ENCODE measurements at regions not wholly inside any gene's neighbourhood (a gene's known extent, or its start where the extent isn't known, plus 50 kb on each side); places are given as distances from the start of the nearest gene placed in this dataset.

- Histone ChIP-seq H3K9me3 (no peaks in the 10 kb centered on the region), H3K27ac (no peak overlapping the region), H3K4me1 (ENCODE audit: control insufficient read depth in 1 of 2, insufficient read depth in 1 of 2, low read depth in 1 of 2, low read length in 1 of 2) (no peaks in the 10 kb centered on the region), H3K4me3 (ENCODE audit: low read depth in 1 of 2, low read length in 1 of 2) (no peak overlapping the region), H3K27me3 (no peaks in the 10 kb centered on the region), H3K36me3 (no peaks in the 10 kb centered on the region)
- no peak for TF ChIP-seq CTCF (IDR thresholded peaks at IDR 0.05)
Measured at GRCh38 chr1:87185077-87185476, 143.6 kb upstream of the LMO4 start.

- H3K4me1 ChIP-seq (ENCODE audit: control insufficient read depth in 1 of 2, insufficient read depth in 1 of 2, low read depth in 1 of 2, low read length in 1 of 2) = no peaks in the 10 kb centered on the region
- H3K27me3 ChIP-seq = no peaks in the 10 kb centered on the region
- no peaks in the 10 kb centered on the region for H3K36me3 ChIP-seq
- no peak overlapping the region for H3K4me3 ChIP-seq (ENCODE audit: low read depth in 1 of 2, low read length in 1 of 2)
- H3K27ac ChIP-seq = no peak overlapping the region
- no peaks in the 10 kb centered on the region for H3K9me3 ChIP-seq
- no peak for TF ChIP-seq CTCF (IDR thresholded peaks at IDR 0.05)
Measured at GRCh38 chr1:87186346-87186745, 142.3 kb upstream of the LMO4 start.

- H3K4me3 ChIP-seq (ENCODE audit: low read depth in 1 of 2, low read length in 1 of 2) = no peak overlapping the region
- no peaks in the 10 kb centered on the region for H3K4me1 ChIP-seq (ENCODE audit: control insufficient read depth in 1 of 2, insufficient read depth in 1 of 2, low read depth in 1 of 2, low read length in 1 of 2)
- H3K9me3 ChIP-seq = no peaks in the 10 kb centered on the region
- H3K27me3 ChIP-seq = no peaks in the 10 kb centered on the region
- no peaks in the 10 kb centered on the region for H3K36me3 ChIP-seq
- TF ChIP-seq CTCF (IDR thresholded peaks at IDR 0.05) = no peak
- no peak overlapping the region for H3K27ac ChIP-seq
Measured at GRCh38 chr1:87188640-87189039, 140.0 kb upstream of the LMO4 start.

- H3K27me3 ChIP-seq = no peaks in the 10 kb centered on the region
- H3K27ac ChIP-seq = no peak overlapping the region
- TF ChIP-seq CTCF (IDR thresholded peaks at IDR 0.05) = no peak
- no peak overlapping the region for H3K4me3 ChIP-seq (ENCODE audit: low read depth in 1 of 2, low read length in 1 of 2)
- H3K4me1 ChIP-seq (ENCODE audit: control insufficient read depth in 1 of 2, insufficient read depth in 1 of 2, low read depth in 1 of 2, low read length in 1 of 2) = no peaks in the 10 kb centered on the region
- H3K9me3 ChIP-seq = no peaks in the 10 kb centered on the region
- no peaks in the 10 kb centered on the region for H3K36me3 ChIP-seq
Measured at GRCh38 chr1:87190402-87190801, 138.3 kb upstream of the LMO4 start.

GRCh38 chr1:87191646-87192045 is 137.0 kb upstream of the LMO4 start:
- H3K4me1 ChIP-seq (ENCODE audit: control insufficient read depth in 1 of 2, insufficient read depth in 1 of 2, low read depth in 1 of 2, low read length in 1 of 2) = no peaks in the 10 kb centered on the region
- H3K4me3 ChIP-seq (ENCODE audit: low read depth in 1 of 2, low read length in 1 of 2) = no peak overlapping the region
- H3K9me3 ChIP-seq = no peaks in the 10 kb centered on the region
- H3K27me3 ChIP-seq = no peaks in the 10 kb centered on the region
- H3K27ac ChIP-seq = no peak overlapping the region
- no peak for TF ChIP-seq CTCF (IDR thresholded peaks at IDR 0.05)
- no peaks in the 10 kb centered on the region for H3K36me3 ChIP-seq

GRCh38 chr1:87194271-87194774 is 134.4 kb upstream of the LMO4 start:
- Histone ChIP-seq H3K4me1 (ENCODE audit: control insufficient read depth in 1 of 2, insufficient read depth in 1 of 2, low read depth in 1 of 2, low read length in 1 of 2) (no peaks in the 10 kb centered on the region), H3K36me3 (no peaks in the 10 kb centered on the region), H3K9me3 (no peaks in the 10 kb centered on the region), H3K4me3 (ENCODE audit: low read depth in 1 of 2, low read length in 1 of 2) (no peak overlapping the region), H3K27me3 (no peaks in the 10 kb centered on the region), H3K27ac (no peak overlapping the region)
- no peak for TF ChIP-seq CTCF (IDR thresholded peaks at IDR 0.05)
